ENCODE measurements at regions not wholly inside any gene's neighbourhood (a gene's known extent, or its start where the extent isn't known, plus 50 kb on each side); places are given as distances from the start of the nearest gene placed in this dataset.

DNA sequence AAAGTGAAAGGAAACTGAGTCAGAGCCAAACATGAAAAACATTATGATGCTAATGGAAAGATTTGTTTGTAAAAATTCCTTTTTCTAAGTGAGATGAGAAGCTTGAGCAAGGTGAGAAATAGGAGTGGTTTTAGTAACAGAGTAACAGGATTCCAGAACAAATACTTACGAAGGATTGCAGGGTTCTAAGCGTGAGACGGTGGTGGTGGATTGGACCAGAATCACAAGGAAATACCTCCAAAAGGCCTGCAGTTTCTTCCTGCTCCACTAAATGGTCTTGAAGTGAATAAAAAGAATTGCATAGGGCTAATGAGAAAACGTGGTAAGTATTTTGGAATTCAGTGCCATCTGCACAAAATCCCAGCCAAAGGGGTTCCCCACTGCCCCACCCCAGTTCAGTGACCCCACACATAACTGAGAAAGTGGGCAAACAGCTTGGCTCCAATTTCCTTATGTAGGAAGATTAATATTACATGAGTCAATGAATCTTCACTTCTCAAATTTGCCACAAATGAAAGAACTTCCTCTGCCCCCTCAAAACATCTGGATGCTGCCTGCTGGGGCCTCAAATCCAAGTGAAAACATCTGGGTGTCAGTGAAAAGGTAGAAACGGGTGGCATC lies 283.8 kb upstream of the NR2F2 start:
- Histone ChIP-seq H3K9me3 (no peaks in the 10 kb centered on the region), H3K4me1 (no peaks in the 10 kb centered on the region), H3K27me3 (peaks cover 6% of the 10 kb centered on the region), H3K36me3 (no peaks in the 10 kb centered on the region), H3K4me3 (ENCODE audit: low read depth, low read length) (no peak overlapping the region)
- TF ChIP-seq, protein P1, sequence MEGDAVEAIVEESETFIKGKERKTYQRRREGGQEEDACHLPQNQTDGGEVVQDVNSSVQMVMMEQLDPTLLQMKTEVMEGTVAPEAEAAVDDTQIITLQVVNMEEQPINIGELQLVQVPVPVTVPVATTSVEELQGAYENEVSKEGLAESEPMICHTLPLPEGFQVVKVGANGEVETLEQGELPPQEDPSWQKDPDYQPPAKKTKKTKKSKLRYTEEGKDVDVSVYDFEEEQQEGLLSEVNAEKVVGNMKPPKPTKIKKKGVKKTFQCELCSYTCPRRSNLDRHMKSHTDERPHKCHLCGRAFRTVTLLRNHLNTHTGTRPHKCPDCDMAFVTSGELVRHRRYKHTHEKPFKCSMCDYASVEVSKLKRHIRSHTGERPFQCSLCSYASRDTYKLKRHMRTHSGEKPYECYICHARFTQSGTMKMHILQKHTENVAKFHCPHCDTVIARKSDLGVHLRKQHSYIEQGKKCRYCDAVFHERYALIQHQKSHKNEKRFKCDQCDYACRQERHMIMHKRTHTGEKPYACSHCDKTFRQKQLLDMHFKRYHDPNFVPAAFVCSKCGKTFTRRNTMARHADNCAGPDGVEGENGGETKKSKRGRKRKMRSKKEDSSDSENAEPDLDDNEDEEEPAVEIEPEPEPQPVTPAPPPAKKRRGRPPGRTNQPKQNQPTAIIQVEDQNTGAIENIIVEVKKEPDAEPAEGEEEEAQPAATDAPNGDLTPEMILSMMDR (IDR thresholded peaks at IDR 0.05; ENCODE audit: low read depth, low read length), result no peak
- DNase-seq, result no peak

DNA sequence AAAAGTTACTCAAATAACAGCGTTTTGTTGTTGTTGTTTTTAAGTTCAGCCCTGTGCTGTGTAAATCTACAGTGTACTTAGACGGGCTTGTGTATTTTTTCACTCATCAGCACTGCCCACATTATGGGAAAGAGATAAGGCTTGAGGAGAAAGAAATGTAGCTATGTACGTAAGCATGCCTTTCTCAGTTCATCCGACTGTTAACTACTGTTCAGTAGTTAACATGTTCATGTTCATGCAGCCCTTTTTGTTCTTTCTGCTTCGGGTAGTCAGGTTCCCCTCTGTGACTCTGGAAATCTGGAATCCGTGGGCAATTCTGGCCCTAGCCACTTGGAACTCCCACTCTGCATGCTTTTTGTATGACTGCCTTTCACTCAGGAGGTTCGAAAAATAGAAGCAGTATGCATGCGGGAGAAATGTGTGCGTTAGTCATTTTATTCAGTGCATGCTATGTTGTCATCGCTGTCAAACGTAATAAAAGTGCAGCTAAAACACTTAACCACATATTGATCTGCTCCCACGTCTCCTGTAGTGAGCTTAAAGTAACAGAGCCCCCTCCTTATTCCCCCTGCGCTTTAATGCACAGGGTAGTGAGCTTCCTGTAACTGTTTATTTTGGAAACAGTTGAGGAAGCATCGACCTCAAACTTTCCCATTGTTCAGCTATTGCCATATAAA lies 283.1 kb upstream of the NR2F2 start:
- Histone ChIP-seq H3K36me3 (no peaks in the 10 kb centered on the region), H3K4me3 (ENCODE audit: low read depth, low read length) (no peak overlapping the region), H3K9me3 (no peaks in the 10 kb centered on the region), H3K27me3 (peaks cover 9% of the 10 kb centered on the region), H3K4me1 (no peaks in the 10 kb centered on the region)
- DNase-seq, result no peak
- TF ChIP-seq, protein P1 (IDR thresholded peaks at IDR 0.05; ENCODE audit: low read depth, low read length), result no peak

DNA sequence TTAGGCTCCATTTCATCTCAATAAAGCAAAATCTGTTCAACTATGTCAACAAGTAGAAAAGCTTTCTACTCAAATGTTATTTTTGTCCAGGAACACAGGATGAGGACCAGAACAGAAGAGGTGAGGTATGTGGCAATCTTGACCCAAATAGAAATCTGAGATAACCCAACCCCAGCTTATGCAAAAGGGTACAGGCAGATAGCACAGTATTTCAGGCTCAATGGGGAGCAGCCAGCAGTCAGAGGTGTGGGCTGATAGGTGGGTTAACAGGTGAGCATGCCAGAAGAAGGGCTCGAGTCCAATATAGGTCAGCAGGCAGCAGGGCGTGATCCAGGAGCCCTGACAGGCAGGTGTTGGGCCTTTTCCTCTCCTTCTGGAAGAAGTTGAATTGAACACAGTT lies 281.2 kb upstream of the NR2F2 start:
- H3K9me3 ChIP-seq, result no peaks in the 10 kb centered on the region
- DNase-seq, result no peak
- H3K36me3 ChIP-seq, result no peaks in the 10 kb centered on the region
- no peak overlapping the region for H3K4me3 ChIP-seq (ENCODE audit: low read depth, low read length)
- no peaks in the 10 kb centered on the region for H3K4me1 ChIP-seq
- TF ChIP-seq, protein P1 (IDR thresholded peaks at IDR 0.05; ENCODE audit: low read depth, low read length), result no peak
- peaks cover 23% of the 10 kb centered on the region for H3K27me3 ChIP-seq

DNA sequence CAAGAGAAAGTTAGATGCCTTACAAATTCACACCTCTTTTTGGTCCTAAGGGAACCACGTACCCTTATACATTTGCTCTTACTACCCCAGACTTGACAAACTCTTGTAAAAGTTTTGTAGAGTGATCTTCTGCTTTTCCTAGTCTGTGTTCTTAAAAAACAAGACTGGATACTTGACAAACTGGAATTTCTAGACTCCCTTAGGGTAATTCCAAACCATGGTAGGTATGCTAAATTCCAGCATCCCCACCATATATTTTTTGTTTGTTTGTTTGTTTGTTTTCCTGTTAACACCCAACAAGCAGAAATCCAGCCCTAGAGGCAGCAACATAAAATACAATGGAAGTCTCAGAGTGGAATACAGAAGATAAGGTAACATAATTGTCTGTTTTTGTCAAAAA lies 280.7 kb upstream of the NR2F2 start:
- TF ChIP-seq, protein P1 (IDR thresholded peaks at IDR 0.05; ENCODE audit: low read depth, low read length), result no peak
- DNase-seq, result no peak
- H3K4me3 ChIP-seq (ENCODE audit: low read depth, low read length), result no peak overlapping the region
- no peaks in the 10 kb centered on the region for H3K9me3 ChIP-seq
- H3K27me3 ChIP-seq, result peaks cover 23% of the 10 kb centered on the region
- H3K36me3 ChIP-seq, result no peaks in the 10 kb centered on the region
- no peaks in the 10 kb centered on the region for H3K4me1 ChIP-seq

DNA sequence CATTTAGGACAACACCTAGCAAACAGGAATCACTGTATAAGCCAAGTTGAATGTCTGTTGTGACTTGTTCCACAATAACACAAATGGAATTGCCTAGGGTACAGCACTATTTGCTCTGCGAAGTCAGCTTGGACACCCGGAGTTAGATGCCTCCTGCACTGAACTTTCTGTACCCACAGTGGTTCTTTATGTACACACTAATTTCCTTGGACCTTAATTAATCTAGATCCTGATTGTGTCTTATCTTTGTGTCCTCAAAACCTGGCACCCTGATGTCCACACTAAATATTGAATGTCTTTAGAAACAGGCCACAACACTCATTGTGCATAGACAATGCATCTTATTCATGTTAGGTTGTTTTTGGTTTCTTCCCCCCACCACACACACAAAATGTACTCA lies 278.9 kb upstream of the NR2F2 start:
- H3K36me3 ChIP-seq, result no peaks in the 10 kb centered on the region
- H3K9me3 ChIP-seq, result no peaks in the 10 kb centered on the region
- H3K4me3 ChIP-seq (ENCODE audit: low read depth, low read length), result no peak overlapping the region
- TF ChIP-seq, protein P1 (IDR thresholded peaks at IDR 0.05; ENCODE audit: low read depth, low read length), result no peak
- peaks cover 23% of the 10 kb centered on the region for H3K27me3 ChIP-seq
- H3K4me1 ChIP-seq, result no peaks in the 10 kb centered on the region
- DNase-seq, result no peak

DNA sequence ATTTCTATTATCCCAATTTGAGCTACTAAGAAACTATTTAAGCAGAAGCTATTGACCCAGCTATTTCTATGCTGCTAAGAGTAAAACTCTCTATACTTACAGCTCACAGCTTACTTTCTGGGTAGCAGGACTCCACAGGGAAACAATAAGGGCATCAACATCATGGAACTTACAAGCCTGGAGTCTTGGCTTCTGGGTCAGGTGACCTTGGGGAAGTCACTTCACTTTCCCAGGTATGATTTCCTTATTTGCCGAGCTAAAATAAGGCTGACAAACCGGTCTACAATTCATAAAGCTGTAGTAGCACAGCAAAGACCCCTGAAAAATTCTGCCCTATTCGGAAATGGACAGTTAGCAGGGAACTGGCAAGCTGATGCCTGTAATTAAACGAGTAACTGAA lies 278.3 kb upstream of the NR2F2 start:
- Histone ChIP-seq H3K9me3 (no peaks in the 10 kb centered on the region), H3K4me3 (ENCODE audit: low read depth, low read length) (no peak overlapping the region), H3K27me3 (peaks cover 23% of the 10 kb centered on the region), H3K36me3 (no peaks in the 10 kb centered on the region), H3K4me1 (no peaks in the 10 kb centered on the region)
- TF ChIP-seq, protein P1 (IDR thresholded peaks at IDR 0.05; ENCODE audit: low read depth, low read length), result no peak
- DNase-seq, result no peak
